Erythroblast (primary cell): ENCODE measurements at regions not wholly inside any gene's neighbourhood (a gene's known extent, or its start where the extent isn't known, plus 50 kb on each side); places are given as distances from the start of the nearest gene placed in this dataset.

Experiments used
- GATA1 ChIP-seq: IDR thresholded peaks from 2 replicates; pipeline ENCODE4 v1.6.1; 2011; ENCODE audit warnings: low read depth, mild to moderate bottlenecking, control low read depth, low read length, moderate library complexity
- POLR2A ChIP-seq: IDR thresholded peaks from 2 replicates; pipeline ENCODE4 v1.6.1; 2011; ENCODE audit warnings: mild to moderate bottlenecking, low read length

DNA sequence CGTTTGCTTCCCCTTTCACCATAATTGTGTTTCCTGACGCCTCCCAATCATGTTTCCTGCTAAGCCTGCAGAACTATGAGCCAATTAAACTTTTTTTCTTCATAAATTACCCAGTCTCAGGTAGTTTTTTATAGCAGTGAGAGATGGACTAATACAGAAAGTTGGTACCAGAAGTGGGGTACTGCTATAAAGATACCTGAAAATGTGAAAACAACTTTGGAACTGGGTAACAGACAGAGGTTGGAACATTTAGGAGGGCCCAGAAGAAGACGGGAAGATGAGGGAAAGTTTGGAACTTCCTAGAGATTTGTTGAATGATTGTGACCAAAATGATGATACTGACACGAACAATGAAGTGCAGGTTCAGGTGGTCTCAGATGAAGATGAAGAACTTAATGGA, 1058.6 kb upstream of the CITED2 start:
- TF ChIP-seq POLR2A: no peak
- no peak for TF ChIP-seq GATA1
